ENCODE measurements at regions not wholly inside any gene's neighbourhood (a gene's known extent, or its start where the extent isn't known, plus 50 kb on each side); places are given as distances from the start of the nearest gene placed in this dataset.

GRCh38 chr20:24764794-24765202, 184.3 kb upstream of the CST7 start (continued):
- TF ChIP-seq E2F8 (IDR thresholded peaks at IDR 0.05; ENCODE audit: low read depth, partially characterized antibody): no peak
- no peak for TF ChIP-seq SFPQ (IDR thresholded peaks at IDR 0.05; ENCODE audit: low read depth, low read length)
- no peak for TF ChIP-seq ZBTB7A (IDR thresholded peaks at IDR 0.05; ENCODE audit: borderline replicate concordance, control insufficient read depth, low read depth, low read length)
- TF ChIP-seq KDM1A (IDR thresholded peaks at IDR 0.05): no peak
- TF ChIP-seq POLR3A (IDR thresholded peaks at IDR 0.05; ENCODE audit: borderline replicate concordance, extremely low read depth, insufficient read depth, insufficient read length): no peak
- no peak for TF ChIP-seq ZNF431 (CRISPR knock-in tag; IDR thresholded peaks at IDR 0.05)
- no peak for TF ChIP-seq EHMT2 (IDR thresholded peaks at IDR 0.05)
